Brain pericyte (primary cell): ENCODE measurements at regions not wholly inside any gene's neighbourhood (a gene's known extent, or its start where the extent isn't known, plus 50 kb on each side); places are given as distances from the start of the nearest gene placed in this dataset.

Experiments used
- DNase-seq: peaks from one replicate; pipeline ENCODE4 v3.0.0-alpha.2; 2012; ENCODE audit warnings: low read depth, low spot score

GRCh38 chr9:78788101-78788500 is 491.2 kb downstream of the PSAT1 start:
- DNase-seq: no peak

GRCh38 chr9:78791779-78792178 is 494.9 kb downstream of the PSAT1 start:
- no peak for DNase-seq

DNA sequence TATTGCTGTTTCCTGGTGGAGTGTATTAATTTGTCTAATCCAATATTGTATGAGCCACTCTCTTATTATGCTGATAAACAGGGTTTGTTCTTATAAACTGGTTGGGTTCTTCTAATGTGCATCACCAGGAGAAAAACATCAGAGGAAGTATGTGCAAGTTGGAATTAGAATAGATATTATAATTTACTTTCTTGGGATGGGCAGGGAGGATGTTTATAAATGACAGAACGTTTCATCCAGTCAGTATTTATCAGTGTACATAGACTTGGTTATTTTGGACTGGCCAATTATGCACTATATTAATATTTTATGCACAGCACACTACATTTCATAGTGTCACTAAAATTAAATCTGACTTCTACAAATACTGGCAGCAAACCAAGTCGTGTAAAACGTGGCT is 495.8 kb downstream of the PSAT1 start:
- DNase-seq: no peak

DNA sequence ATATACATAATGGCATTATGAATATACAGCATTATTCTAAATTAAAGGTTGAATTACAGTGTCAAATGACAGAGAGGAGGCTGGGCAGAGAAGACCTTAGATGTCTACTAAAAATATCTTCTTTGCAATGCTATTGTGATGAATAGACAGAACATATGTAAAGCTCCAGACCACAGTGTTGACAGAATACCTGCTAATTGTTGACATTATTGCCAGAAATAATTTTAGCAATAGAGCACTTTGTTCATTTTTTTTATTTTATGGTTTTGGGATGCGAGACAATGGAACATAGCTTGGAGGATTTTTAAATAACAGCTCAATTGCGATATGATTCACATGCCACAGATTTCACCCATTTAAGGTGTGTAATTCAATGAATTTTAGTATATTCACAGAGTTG is 508.8 kb downstream of the PSAT1 start:
- DNase-seq: no peak

GRCh38 chr9:78806492-78807160 is 509.7 kb downstream of the PSAT1 start:
- DNase-seq: no peak

- DNase-seq: no peak
Observed at GRCh38 chr9:78807286-78807685, 510.4 kb downstream of the PSAT1 start.

DNA sequence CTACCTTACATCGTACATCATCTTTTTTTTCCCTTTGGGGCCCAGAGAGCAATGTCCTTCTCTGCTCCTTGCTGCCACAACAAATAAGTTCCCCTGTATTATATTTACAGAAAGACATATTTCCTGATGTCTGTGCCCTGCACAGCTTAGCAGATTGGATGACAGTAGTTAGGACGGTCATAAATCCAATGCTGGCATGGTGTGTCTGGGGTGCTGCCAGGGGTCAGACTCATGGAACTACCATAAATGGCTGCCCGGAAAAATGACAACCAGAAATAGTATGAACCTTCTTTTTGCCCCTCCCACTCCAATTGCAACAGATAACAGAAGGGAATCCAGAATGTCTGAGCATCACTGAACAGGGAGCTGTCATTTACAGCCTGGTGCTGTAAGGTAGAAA is 511.1 kb downstream of the PSAT1 start:
- DNase-seq: no peak

DNA sequence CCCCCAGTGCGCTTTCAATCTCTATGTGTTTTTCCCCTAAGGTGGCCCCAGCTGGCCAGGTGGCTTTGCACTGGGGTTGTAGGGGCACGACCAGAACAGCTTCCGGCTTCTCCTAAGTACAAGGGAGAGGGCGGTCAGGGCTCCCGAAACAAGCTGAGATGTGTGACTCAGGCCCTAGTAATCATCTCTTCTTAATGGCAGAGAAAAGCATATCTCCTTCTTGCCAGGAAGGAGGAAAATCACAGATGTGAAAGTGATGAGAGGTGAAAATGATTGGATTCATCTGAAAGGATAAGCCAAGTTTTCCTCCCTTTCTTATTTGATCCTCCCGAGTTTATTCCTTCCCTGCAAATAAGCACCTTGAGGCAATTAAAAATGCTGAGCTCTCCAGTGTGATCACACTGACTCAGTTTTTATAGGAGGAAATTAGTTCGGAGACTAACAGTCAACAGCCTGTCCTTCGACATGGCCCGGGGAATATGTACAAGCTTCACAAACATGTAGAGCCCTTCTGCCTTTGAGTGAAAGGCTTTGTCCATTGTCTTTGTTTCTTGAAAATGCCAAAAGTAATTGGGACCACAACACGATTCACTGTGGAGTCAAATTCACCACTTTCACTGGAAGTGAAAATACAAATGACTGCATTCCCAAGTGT is 514.8 kb downstream of the PSAT1 start:
- DNase-seq: no peak

GRCh38 chr9:78812665-78813064 is 515.7 kb downstream of the PSAT1 start:
- DNase-seq: no peak

DNA sequence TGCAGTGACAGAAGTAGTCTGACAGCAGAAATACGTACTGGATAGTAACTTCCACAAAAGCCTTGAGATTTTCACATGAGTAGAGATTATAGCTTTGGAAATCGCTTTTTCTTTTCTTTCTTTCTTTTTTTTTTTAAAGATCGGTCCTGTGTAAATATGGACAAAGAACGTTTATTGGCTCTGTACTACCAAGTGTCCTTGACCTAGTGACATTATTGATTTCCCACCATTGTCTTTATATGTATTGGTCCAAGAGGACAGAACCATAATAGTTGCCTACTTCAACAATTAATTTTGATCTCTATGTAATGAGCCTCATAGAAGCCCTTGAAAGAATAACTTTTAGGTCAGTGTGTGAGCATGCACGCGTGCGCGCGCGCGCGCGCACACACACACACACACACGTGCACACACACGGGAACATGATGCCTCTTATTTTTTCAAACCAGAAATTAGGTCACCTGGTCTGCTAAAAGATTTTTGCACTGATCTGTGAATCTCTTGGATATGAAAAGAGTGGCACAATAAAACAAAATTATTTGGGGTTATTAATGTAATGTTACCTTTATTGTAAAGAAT is 516.8 kb downstream of the PSAT1 start:
- no peak for DNase-seq

- DNase-seq: no peak
Observed at GRCh38 chr9:78821126-78821822, 524.3 kb downstream of the PSAT1 start.

DNA sequence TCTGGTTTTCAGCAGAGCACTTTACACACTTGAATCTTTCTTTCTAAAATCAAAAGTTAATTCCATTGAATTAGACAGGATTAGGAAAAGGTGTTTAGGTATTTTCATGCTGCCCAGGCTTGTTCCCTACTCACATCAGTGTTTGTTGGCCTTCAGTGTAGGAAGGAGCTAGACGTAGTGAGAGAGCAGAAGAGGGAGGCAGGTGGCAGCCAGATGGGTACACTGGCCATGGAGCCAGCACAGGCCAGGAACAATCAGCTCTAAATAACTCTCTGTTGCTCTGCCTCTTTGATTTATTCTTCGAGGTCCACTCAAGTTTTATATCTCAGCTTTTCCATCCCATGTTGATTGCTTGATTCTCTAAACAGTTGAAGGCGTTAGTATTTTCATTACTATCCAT is 529.6 kb downstream of the PSAT1 start:
- no peak for DNase-seq

GRCh38 chr9:78828521-78828920 is 531.6 kb downstream of the PSAT1 start:
- DNase-seq: no peak

GRCh38 chr9:78830301-78830700 is 533.4 kb downstream of the PSAT1 start:
- no peak for DNase-seq

DNA sequence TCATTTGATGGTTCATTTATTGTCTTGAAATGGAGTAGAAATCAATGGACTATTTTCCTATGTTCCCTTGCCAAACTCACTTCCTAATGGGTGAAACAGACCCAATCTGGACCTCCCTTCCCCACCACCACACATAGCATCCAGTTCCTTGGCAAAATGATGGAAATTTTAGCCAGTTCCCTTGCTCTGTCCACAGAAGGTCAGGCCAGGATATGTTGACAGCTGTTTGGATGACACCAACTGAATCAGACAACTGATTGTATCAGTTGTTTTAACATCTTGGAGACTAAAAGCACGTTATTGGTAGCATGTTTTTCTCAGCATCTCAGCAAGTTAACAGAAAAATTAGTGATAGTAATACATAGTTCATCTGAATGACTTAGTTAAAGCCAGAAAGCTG is 534.8 kb downstream of the PSAT1 start:
- no peak for DNase-seq

DNA sequence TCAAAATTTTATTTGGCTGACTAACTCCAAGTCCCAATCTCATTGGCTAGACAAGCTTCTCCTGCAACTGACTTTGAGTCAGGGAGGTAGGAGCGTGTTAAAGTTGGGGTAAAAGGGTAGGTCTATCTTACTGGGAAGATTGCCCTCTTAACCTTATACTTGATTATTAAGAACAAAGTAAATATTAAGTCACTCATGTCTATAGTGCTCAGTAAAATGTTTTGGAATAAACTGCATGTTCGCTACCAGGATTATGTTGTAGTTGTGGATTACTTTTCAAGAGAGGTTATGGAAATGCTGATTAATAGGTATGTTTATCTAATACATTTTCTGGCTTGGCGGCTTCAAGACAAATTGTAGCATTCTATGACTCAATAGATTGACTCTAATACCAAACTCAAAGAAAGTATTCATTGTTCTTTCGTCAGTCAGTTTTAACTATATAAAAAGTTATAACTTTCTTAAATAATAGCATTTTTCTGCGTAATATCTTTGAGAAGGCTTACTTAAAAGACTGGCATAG is 539.1 kb downstream of the PSAT1 start:
- DNase-seq: no peak

GRCh38 chr9:78839252-78839651 is 542.3 kb downstream of the PSAT1 start:
- no peak for DNase-seq

- no peak for DNase-seq
Observed at GRCh38 chr9:78848061-78848460, 551.1 kb downstream of the PSAT1 start.

DNA sequence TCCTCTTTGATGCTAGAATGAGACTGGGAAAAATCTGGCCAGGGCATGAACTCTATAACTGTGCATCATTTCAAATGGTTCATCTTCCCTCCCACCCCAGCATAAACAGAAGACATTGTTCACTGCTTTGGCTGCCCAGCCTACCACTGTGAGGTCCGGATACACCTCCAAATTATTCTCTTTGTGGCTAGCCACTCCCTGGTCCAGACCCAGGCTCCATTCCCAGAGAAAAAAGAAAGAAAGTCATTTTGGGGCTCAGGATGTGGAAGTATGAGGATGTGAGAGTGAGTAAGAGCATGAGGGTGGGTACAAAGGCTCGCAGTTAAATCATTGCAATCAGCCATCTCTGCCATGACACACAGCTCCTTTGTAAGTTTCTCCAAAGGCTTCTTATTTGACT is 559.2 kb downstream of the PSAT1 start:
- DNase-seq: no peak

GRCh38 chr9:78856781-78857180 is 559.9 kb downstream of the PSAT1 start:
- DNase-seq: no peak

- no peak for DNase-seq
Observed at GRCh38 chr9:78857373-78858225, 560.7 kb downstream of the PSAT1 start.

GRCh38 chr9:78858266-78858665 is 561.3 kb downstream of the PSAT1 start:
- no peak for DNase-seq
